Upper lobe of left lung (tissue), 6 donors: ENCODE measurements at regions not wholly inside any gene's neighbourhood (a gene's known extent, or its start where the extent isn't known, plus 50 kb on each side); places are given as distances from the start of the nearest gene placed in this dataset.
"Not testable (repeated sequence)": the region's sequence is repeated elsewhere in the genome, so short reads cannot be mapped to it uniquely, and the experiment has no call there.

Source experiments
- ATAC-seq, 2 donors: fragments of 200-7000 bp; cut with Tn5 transposase; one replicate each; pipeline ENCODE4 v1.9.1; 2022; ENCODE audit warnings: mild to moderate bottlenecking in 2 of 2, moderate library complexity in 2 of 2; ENCODE audit not compliant: low FRiP score in 2 of 2
- DNase-seq, 2 donors: peaks; one replicate each; pipeline ENCODE4 v3.0.0-alpha.2; 2019 to 2020
- H3K27ac ChIP-seq, 4 donors: fragments of 200-600 bp; sonication (generic); one replicate each; pipeline ENCODE4 v1.5.1; 2016 to 2019
- H3K27me3 ChIP-seq, 4 donors: fragments of 200-600 bp; sonication (generic); one replicate each; pipeline ENCODE4 v1.5.1; 2017 to 2019
- H3K36me3 ChIP-seq, 4 donors: fragments of 200-600 bp; sonication (generic); one replicate each; pipeline ENCODE4 v1.5.1; 2016 to 2019
- H3K4me1 ChIP-seq, 4 donors: fragments of 200-600 bp; sonication (generic); one replicate each; pipeline ENCODE4 v1.5.1; 2018 to 2019
- H3K4me3 ChIP-seq, 4 donors: fragments of 200-600 bp; sonication (generic); one replicate each; pipeline ENCODE4 v1.5.1; 2017 to 2019; ENCODE audit warnings: mild to moderate bottlenecking in 2 of 4, moderate library complexity in 1 of 4
- H3K9me3 ChIP-seq, 4 donors: fragments of 200-600 bp; sonication (generic); one replicate each; pipeline ENCODE4 v1.5.1; 2018 to 2019
- EP300 ChIP-seq, 4 donors: sonication (generic); formaldehyde crosslinking; IDR thresholded peaks; one replicate each; pipeline ENCODE4 v1.5.1; 2017; ENCODE audit warnings: antibody characterized with exemption in 4 of 4, control low read depth in 2 of 4
- POLR2A ChIP-seq, 4 donors: fragments of 450-650 bp; IDR thresholded peaks; one replicate each; pipeline ENCODE4 v1.5.1; 2016 to 2017; ENCODE audit warnings: antibody characterized with exemption in 4 of 4, mild to moderate bottlenecking in 2 of 4
- POLR2AphosphoS5 ChIP-seq, 2 donors: sonication (generic); formaldehyde crosslinking; IDR thresholded peaks; one replicate each; pipeline ENCODE4 v1.5.1; 2017; ENCODE audit warnings: antibody characterized with exemption in 2 of 2
- WGBS, 2 donors: methylation state at CpG; one replicate each; pipeline ENCODE4 v1.1.5; 2017 to 2018; 5-methylcytosine and 5-hydroxymethylcytosine counted together
- TF ChIP-seq, protein P1 (sequence below), 6 experiments: fragments of 450-650 bp in 4 of 6; fragments of 200-600 bp in 2 of 6; sonication (generic) in 2 of 6; IDR thresholded peaks; one replicate each; pipeline ENCODE4 v1.5.1; 2016 to 2019; ENCODE audit warnings: antibody characterized with exemption in 6 of 6
- donor health status: DM: no; HTN: no; CAD: no; lungs with moderate emphysema.
- donor health status: DM: no; HTN: yes; CAD: no; lungs with severe emphysema.

DNA sequence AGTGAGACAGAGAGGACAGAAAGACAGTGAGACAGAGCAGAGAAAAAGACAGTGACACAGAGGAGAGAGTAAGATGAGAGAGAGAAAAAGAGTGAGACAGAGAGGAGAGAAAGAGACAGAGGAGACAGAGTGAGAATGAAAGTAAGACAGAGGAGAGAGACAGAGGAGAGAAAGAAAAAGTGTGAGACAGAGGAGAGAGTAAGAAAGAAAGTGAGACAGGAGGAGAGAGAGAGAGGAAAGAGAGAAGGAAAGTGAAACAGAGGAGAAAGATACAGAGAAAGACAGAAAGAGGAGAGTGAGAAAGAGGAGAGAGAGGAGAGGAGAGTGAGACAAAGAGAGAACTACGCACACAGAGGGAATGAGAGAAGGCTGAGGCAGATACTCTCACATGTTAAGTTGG is 411.6 kb upstream of the USP9Y start:
- WGBS, 2 donors, result 83% methylated on average over 1 of the region's 1 CpG; no CpG with 5 or more reads in 1 of the 2 donors
- Histone ChIP-seq H3K9me3 (no peaks in the 10 kb centered on the region), H3K36me3 (no peaks in the 10 kb centered on the region), H3K27ac (no peak overlapping the region), H3K4me3 (no peak overlapping the region), H3K27me3 (no peaks in the 10 kb centered on the region), H3K4me1 (no peaks in the 10 kb centered on the region)
- ATAC-seq (no peak), DNase-seq (no peak)
- TF ChIP-seq EP300 (IDR thresholded peaks at IDR 0.05) (no peak), POLR2A (IDR thresholded peaks at IDR 0.05) (no peak)

DNA sequence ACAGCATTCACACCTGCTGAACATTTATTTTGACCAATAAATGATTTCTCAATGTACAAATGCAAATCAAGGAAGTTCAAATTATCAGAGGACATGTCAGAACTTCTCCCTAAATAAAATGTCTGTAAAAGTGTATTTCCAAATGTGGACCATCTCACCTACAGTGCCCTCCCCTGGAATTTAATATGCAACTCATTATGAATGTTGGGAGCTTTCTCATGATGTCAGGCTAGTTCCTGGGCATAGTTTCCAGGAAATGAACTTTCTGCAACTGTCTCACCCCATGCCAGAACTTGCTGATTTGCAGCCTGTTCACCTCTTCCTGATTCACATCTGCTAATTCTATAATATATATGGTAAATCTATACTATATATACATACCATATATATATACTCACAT is 408.5 kb upstream of the USP9Y start:
- Histone ChIP-seq H3K4me3 (no peak overlapping the region), H3K27me3 (no peaks in the 10 kb centered on the region), H3K36me3 (no peaks in the 10 kb centered on the region), H3K9me3 (no peaks in the 10 kb centered on the region), H3K4me1 (no peaks in the 10 kb centered on the region), H3K27ac (no peak overlapping the region)
- DNase-seq (no peak), ATAC-seq (no peak)
- TF ChIP-seq POLR2AphosphoS5 (IDR thresholded peaks at IDR 0.05), result no peak
- TF ChIP-seq POLR2A (IDR thresholded peaks at IDR 0.05), result no peak
- TF ChIP-seq, protein P1, sequence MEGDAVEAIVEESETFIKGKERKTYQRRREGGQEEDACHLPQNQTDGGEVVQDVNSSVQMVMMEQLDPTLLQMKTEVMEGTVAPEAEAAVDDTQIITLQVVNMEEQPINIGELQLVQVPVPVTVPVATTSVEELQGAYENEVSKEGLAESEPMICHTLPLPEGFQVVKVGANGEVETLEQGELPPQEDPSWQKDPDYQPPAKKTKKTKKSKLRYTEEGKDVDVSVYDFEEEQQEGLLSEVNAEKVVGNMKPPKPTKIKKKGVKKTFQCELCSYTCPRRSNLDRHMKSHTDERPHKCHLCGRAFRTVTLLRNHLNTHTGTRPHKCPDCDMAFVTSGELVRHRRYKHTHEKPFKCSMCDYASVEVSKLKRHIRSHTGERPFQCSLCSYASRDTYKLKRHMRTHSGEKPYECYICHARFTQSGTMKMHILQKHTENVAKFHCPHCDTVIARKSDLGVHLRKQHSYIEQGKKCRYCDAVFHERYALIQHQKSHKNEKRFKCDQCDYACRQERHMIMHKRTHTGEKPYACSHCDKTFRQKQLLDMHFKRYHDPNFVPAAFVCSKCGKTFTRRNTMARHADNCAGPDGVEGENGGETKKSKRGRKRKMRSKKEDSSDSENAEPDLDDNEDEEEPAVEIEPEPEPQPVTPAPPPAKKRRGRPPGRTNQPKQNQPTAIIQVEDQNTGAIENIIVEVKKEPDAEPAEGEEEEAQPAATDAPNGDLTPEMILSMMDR (IDR thresholded peaks at IDR 0.05), result no peak
- no peak for TF ChIP-seq EP300 (IDR thresholded peaks at IDR 0.05)

DNA sequence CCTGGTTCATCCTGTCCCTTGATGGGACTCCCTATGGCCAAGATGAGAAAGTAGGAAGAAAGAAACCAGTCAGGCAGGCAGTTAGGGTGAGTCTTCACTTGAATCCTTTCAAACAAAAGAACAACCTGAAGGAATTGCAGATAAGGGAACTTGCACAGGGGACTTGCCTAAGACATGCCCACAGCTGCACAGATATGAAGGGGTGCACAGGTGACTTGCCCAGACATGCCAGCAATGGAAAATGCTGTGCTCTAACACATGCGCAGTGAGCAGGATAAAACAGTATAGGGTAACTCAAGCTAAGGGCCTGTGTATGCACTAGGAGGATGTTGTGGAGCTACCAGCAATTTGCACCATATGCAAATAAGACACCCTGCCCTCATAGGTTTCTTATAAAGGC is 404.6 kb upstream of the USP9Y start:
- H3K27me3 ChIP-seq, result no peaks in the 10 kb centered on the region
- no CpG with 5 or more reads among the region's 1 CpG for WGBS, 2 donors
- DNase-seq (no peak), ATAC-seq (no peak)
- no peak for TF ChIP-seq POLR2A (IDR thresholded peaks at IDR 0.05)
- no peak for TF ChIP-seq POLR2AphosphoS5 (IDR thresholded peaks at IDR 0.05)
- TF ChIP-seq, protein P1 (IDR thresholded peaks at IDR 0.05), result no peak
- TF ChIP-seq EP300 (IDR thresholded peaks at IDR 0.05), result no peak
- H3K4me3 ChIP-seq, result no peak overlapping the region
- H3K9me3 ChIP-seq, result no peaks in the 10 kb centered on the region
- H3K4me1 ChIP-seq, result no peaks in the 10 kb centered on the region
- H3K36me3 ChIP-seq, result no peaks in the 10 kb centered on the region
- H3K27ac ChIP-seq, result no peak overlapping the region

DNA sequence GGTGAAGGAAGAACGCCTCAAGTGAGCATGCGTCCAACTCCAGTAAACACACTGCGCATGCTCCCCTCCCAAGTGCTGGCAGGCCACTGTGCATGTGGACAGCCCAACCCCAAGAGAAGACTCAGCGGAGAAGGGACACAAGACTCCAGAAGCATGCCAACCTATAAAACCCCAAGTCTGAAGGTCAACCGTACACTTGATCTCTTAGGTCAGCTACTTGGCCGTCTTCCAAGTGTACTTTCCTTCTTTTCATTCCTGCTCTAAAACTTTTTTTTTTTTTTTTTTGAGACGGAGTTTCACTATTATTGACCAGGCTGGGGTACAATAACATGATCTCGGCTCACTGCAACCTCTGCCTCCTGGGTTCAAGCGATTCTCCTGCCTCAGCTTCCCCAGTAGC is 401.2 kb upstream of the USP9Y start:
- H3K4me3 ChIP-seq, H3K9me3 ChIP-seq, H3K36me3 ChIP-seq, H3K4me1 ChIP-seq, H3K27me3 ChIP-seq, H3K27ac ChIP-seq, DNase-seq, ATAC-seq: not testable (repeated sequence)
- WGBS, 2 donors, result 77% methylated on average over 3 of the region's 9 CpGs; no CpG with 5 or more reads in 1 of the 2 donors

DNA sequence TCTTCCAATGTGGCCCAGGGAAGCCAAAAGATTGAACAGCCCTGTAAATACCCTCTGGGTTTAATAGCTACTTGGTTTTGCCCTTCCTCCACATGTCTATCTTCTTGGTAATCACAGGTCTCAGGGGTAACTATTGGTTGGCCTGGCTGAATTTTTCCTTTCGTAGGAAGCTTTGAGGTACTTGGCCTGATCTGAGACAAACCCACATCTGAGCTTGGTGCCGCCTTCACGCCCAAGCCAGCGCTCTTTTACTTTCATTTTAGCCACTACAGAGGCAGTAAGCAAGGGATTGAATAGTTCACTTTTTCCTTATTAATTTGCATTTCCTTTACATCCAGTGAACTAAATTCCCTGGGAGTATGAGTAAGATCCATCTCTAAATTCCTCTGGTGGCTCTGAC is 397.6 kb upstream of the USP9Y start:
- no peak for DNase-seq
- Histone ChIP-seq H3K4me1 (no peaks in the 10 kb centered on the region), H3K27me3 (no peaks in the 10 kb centered on the region), H3K27ac (no peak overlapping the region), H3K36me3 (no peaks in the 10 kb centered on the region), H3K4me3 (no peak overlapping the region), H3K9me3 (no peaks in the 10 kb centered on the region)
- TF ChIP-seq, protein P1 (IDR thresholded peaks at IDR 0.05), result no peak
- TF ChIP-seq POLR2AphosphoS5 (IDR thresholded peaks at IDR 0.05), result no peak
- no peak for TF ChIP-seq POLR2A (IDR thresholded peaks at IDR 0.05)
- TF ChIP-seq EP300 (IDR thresholded peaks at IDR 0.05), result no peak
- 88% methylated on average over 4 of the region's 4 CpGs; no CpG with 5 or more reads in 1 of the 2 donors for WGBS, 2 donors
- no peak for ATAC-seq

DNA sequence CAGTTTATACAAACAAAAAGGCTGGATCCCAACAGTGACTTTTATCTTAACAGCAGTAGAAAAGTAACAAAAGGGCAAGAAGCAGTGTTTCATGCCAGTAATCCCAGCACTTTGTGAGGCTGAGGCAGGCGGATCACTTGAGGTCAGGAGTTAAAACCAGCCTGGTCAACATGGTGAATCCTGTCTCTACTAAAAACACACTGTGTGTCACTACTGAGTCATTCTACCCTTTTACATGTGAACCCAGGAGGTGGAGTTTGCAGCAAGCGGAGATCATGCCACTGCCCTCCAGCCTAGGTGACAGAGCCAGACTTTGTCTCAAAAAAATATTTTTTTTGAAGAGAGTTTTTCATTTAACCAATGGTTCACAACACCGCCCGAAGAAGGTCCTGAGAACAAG is 395.6 kb upstream of the USP9Y start:
- ATAC-seq, result no peak
- 100% methylated on average over 2 of the region's 4 CpGs; no CpG with 5 or more reads in 1 of the 2 donors for WGBS, 2 donors

More for the DNA sequence above, 395.6 kb upstream of the USP9Y start:
- TF ChIP-seq, protein P1 (IDR thresholded peaks at IDR 0.05), result no peak
- TF ChIP-seq POLR2A (IDR thresholded peaks at IDR 0.05), result no peak
- no peak for TF ChIP-seq POLR2AphosphoS5 (IDR thresholded peaks at IDR 0.05)
- no peak for TF ChIP-seq EP300 (IDR thresholded peaks at IDR 0.05)
- H3K9me3 ChIP-seq, result no peaks in the 10 kb centered on the region
- no peak for DNase-seq
- no peaks in the 10 kb centered on the region for H3K27me3 ChIP-seq
- no peak overlapping the region for H3K27ac ChIP-seq
- H3K36me3 ChIP-seq, result no peaks in the 10 kb centered on the region
- no peak overlapping the region for H3K4me3 ChIP-seq
- no peaks in the 10 kb centered on the region for H3K4me1 ChIP-seq
